IPS-18c (cell line): ENCODE measurements at regions not wholly inside any gene's neighbourhood (a gene's known extent, or its start where the extent isn't known, plus 50 kb on each side); places are given as distances from the start of the nearest gene placed in this dataset.
"Not testable (repeated sequence)": the region's sequence is repeated elsewhere in the genome, so short reads cannot be mapped to it uniquely, and the experiment has no call there.

Experiments
- H3K4me3 ChIP-seq: 2 replicates; pipeline ENCODE4 v1.7.0; 2013; ENCODE audit warnings: low read depth, mild to moderate bottlenecking, low read length, moderate library complexity; ENCODE audit not compliant: insufficient read depth
- H3K9me3 ChIP-seq: one replicate; pipeline ENCODE4 v1.6.1; 2013; ENCODE audit warnings: mild to moderate bottlenecking, low read length, moderate library complexity; ENCODE audit not compliant: control insufficient read depth, insufficient read depth

DNA sequence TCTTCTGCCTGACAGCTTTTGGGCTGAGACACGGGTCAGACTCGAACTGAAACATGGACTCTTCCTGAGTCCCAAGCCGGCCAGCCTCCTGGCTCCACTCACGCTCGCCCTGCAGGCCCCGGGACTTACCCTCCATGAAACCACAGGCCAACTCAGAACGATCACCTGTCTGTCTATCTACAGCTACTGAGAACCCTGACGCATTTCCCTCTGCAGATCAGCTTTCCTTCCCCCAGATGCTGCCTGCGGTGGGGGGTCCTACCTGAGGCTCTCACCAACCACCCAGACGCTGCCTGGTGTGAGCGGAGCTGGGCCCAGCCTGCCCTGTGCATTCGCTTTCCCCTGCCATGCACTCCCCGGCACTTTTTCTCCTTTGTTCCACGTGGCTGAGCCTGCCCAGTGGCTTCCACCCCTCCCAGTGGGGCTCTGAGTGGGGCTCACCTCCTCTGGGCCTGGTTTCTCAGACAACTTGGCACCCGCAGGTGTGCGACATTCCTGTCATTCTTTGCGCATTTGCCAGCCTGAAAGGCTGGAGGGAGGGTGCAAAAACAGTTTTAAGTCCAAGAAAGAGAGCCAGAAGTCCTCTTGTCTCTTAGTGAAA is 60.2 kb downstream of the PLXNA1 start:
- H3K9me3 ChIP-seq, result peaks cover under 1% of the 10 kb centered on the region
- no peak overlapping the region for H3K4me3 ChIP-seq

DNA sequence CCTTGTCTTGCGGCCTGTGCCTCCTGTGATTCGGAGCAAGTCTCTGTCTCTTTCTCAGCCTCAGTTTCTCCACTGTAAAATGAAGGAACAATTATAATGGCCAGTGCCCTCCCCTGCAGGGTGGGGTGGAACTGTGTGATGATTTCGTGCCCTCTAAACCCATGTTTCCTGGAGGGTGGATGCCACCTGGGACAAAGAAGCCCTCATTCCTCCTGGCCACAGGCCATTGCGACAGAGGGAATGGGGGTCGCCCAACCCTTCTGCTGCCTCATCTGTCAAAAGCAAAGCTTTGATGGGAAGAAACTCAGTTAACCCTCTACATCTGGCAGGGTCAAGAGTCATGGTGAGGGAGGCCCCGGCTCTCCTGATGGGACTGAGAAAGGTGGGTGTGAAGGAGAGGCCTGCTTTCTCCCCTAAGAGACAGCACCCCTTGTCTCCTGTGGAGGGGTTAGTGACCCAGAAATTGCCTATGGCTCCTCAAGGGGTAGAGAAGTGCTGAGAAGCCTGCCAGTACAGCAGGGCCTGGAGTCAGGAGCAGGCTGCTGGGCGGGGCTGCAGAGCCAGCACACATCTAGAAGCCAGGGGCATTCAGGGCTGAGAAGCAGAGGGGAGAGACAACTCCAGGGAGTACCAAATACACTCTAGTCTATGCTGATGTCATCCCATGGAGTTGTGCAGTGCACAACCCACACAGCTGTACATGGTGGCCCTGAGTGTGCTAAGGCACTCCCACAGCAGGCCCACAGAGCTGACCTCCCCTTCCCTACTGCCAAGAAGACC is 61.0 kb downstream of the PLXNA1 start:
- Histone ChIP-seq H3K9me3 (peaks cover 2% of the 10 kb centered on the region), H3K4me3 (no peak overlapping the region)

- Histone ChIP-seq H3K9me3 (peaks cover 2% of the 10 kb centered on the region), H3K4me3 (no peak overlapping the region; the same call in 1 of the 2 replicates)
Measured at GRCh38 chr3:127044996-127045395, 62.1 kb downstream of the PLXNA1 start.

DNA sequence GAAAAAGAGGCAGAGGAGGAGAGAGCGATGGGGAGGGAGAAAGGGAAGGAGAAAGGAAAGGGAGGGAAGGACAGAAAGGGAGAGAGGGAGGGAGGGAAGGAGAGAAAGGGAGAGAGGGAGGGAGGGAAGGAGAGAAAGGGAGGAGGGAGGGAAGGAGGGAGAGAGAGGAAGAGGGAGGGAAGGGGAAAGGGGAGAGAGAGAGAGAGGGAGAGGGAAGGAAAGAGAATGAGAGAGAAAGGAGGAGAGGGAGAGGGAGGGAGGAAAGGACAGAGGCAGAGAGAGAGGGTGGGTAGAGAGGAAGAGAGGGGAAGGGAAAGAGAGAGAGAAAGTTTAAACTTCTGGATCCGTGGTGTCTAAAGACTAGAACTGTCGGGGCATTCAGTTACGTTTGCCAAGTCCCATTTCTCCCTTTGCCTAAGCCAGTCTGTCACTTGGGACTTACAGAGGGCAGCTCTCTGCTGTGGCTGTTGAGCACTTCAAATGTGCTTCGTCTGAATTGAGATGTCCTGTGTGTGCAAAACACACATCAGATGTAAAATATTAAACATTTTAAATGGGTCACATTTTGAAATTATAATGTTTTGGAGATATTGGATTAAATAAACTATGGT is 62.6 kb downstream of the PLXNA1 start:
- Histone ChIP-seq H3K4me3 (no peak overlapping the region; the same call in 1 of the 2 replicates), H3K9me3 (peaks cover 2% of the 10 kb centered on the region)

- H3K4me3 ChIP-seq, H3K9me3 ChIP-seq: not testable (repeated sequence)
Measured at GRCh38 chr3:127046690-127047089, 63.8 kb downstream of the PLXNA1 start.

DNA sequence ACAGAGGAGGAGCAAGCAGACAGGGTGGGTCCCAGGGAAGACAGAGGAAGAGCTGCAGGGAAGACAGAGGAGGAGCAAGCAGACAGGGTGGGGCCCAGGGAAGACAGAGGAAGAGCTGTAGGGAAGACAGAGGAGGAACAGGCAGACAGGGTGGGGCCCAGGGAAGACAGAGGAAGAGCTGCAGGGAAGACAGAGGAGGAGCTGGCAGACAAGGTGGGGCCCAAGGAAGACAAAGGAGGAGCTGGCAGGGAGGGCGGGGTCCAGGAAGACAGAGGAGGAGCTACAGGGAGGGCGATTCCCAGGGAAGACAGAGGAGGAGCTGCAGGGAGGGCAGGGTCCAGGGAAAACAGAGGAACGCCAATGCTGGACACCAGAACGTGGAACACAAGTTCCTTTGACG is 66.5 kb downstream of the PLXNA1 start:
- Histone ChIP-seq H3K4me3 (no peak overlapping the region), H3K9me3 (peaks cover 2% of the 10 kb centered on the region)

GRCh38 chr3:127050733-127051132 is 67.8 kb downstream of the PLXNA1 start:
- H3K4me3 ChIP-seq, result no peak overlapping the region
- H3K9me3 ChIP-seq, result peaks cover 2% of the 10 kb centered on the region

DNA sequence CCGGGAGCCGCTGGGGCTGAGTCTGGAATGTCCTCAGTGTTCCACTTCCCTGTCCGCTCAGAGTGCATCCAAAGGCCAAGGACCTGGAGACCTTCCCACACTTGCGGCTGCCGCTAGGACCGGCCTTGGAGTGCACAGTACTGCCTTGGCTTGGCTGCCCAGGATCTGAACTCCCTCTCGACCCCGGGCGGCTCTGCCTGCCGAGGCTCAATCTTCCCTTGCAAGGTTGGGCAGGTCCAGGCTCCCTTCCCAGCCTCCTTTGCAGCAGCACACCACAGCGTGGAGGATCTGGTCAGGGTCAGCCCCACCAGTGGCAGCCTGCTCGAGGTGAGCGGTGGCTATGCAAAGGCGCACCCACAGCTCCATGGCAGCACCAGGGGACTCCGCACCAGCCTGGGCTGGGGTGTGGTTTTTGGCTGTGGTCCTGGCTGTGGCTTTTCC is 69.2 kb downstream of the PLXNA1 start:
- Histone ChIP-seq H3K9me3 (peaks cover 2% of the 10 kb centered on the region), H3K4me3 (no peak overlapping the region)

DNA sequence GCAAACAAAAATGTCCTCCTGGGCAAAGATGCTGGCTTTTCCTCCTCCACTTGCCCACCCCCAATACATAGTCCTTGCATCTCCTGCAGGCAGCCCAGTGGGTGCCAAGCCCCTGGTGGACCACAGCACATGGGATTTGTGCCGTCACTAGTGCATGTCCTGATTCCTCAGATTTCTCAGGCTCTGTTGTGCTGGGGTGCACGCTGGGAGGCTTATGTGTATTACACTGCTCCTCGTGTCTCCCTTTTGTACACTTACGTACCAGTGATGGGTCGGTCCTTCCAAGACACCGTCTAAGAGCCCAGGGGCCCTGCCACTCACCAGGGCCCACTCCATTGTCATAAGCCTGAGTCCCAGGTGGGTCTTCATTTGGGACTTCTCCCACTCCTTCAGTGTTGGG is 70.1 kb downstream of the PLXNA1 start:
- Histone ChIP-seq H3K9me3 (peaks cover 2% of the 10 kb centered on the region), H3K4me3 (no peak overlapping the region)

DNA sequence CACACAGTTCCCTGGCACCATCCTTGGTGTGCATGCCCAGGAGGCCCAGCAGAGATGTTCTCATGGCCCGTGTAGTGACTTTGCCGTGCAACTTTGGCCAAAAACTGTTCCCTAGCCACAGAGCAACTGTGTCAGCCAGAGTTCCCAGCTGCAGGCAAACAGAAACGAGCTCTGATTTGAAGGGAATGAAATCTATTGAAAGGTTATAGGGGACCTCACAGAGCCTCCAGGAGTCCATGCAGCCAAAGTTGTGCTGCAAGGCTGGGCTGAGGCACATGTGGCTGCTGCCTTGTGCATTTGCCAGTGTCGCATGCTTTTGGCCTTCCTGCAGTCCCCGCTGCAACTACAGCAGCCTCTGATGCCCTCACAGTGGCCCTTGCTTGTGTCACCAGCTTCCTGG is 70.5 kb downstream of the PLXNA1 start:
- H3K9me3 ChIP-seq, result no peaks in the 10 kb centered on the region
- H3K4me3 ChIP-seq, result no peak overlapping the region

GRCh38 chr3:127053979-127054378 is 71.1 kb downstream of the PLXNA1 start:
- H3K9me3 ChIP-seq, result no peaks in the 10 kb centered on the region
- H3K4me3 ChIP-seq, result no peak overlapping the region

- H3K4me3 ChIP-seq, result no peak overlapping the region
- H3K9me3 ChIP-seq, result no peaks in the 10 kb centered on the region
Measured at GRCh38 chr3:127056281-127056680, 73.4 kb downstream of the PLXNA1 start.

DNA sequence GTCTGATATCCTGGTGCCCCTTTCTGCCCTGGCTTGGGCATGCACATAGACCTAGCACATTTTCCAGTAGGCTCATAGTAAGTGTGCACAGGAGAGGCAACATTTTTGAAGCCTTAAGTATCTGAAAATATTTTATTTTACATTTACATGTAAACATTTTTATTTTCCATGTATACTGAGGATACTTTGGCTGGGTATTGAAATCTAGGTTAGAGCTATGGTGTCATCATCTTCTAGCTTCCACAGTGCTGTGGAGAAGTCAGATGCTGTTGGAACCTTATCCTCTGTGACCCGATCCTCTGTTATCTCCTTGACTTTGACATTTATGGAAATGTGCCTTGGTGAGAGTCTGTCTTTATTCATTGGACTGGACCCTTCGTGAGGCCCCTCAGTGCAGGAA is 74.1 kb downstream of the PLXNA1 start:
- Histone ChIP-seq H3K9me3 (no peaks in the 10 kb centered on the region), H3K4me3 (no peak overlapping the region)

DNA sequence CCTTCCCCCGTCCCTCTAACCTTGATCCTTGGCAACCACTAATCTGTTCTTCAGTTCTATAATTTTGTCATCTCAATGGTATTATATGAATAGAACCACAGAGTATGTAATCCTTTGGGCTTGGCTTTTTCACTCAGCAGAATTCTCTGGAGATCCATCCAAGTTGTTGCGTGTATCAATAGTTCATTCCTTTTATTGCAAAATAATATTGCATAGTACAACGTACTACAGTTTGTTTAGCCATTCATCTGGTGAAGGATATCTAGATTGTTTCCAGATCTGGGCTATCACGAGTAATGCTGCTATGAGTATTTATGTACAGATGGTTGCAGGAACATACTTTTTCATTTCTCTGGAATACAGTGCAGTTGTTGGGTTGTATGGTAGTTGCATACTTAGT is 76.2 kb downstream of the PLXNA1 start:
- H3K4me3 ChIP-seq, result no peak overlapping the region
- no peaks in the 10 kb centered on the region for H3K9me3 ChIP-seq

DNA sequence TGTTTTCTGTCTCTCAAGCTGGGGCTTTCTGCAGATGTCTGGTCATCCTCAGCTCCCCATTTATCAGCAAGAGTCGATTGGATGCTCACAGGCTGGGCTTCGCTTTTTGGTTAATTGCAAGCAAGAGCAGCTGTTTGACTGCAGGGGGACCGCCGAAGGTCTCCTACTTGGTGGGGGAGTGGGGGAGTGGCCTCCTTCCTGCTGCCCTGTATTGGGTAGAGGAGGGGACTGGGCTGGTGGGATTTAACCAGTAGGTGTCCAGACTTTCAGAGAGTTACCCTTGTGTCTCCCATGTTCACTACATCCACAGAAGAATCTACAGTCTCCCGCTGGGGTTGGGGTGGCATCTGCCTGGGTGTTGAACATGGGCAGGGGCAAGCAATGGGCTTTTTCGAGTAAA is 78.7 kb downstream of the PLXNA1 start:
- no peak overlapping the region for H3K4me3 ChIP-seq
- no peaks in the 10 kb centered on the region for H3K9me3 ChIP-seq

DNA sequence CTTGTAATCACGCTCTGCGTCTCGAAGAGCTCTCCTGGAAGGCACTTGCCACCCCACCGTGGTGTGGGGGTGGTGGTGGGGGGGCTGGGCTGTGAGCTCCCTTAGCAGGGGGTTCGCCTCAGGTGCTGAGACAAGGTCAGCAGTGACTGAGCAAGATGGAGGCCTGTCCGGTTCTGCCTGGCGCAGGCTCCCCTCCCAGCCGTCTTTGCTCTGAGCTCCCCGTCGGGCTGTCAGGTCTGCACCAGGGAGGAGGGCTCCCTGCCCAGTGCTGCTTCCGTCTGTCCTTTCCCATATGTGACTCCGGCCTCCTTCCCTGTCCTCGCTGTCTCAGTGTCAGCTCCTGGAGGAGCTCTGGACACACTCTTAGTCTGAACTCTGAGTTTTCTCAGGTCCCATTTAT is 80.0 kb downstream of the PLXNA1 start:
- H3K9me3 ChIP-seq, result no peaks in the 10 kb centered on the region
- no peak overlapping the region for H3K4me3 ChIP-seq

GRCh38 chr3:127063916-127064315 is 81.0 kb downstream of the PLXNA1 start:
- Histone ChIP-seq H3K4me3 (no peak overlapping the region), H3K9me3 (no peaks in the 10 kb centered on the region)

GRCh38 chr3:127064391-127065137 is 81.6 kb downstream of the PLXNA1 start:
- H3K4me3 ChIP-seq, result no peak overlapping the region

More at GRCh38 chr3:127064391-127065137, 81.6 kb downstream of the PLXNA1 start:
- no peaks in the 10 kb centered on the region for H3K9me3 ChIP-seq
